ENCODE measurements at regions not wholly inside any gene's neighbourhood (a gene's known extent, or its start where the extent isn't known, plus 50 kb on each side); places are given as distances from the start of the nearest gene placed in this dataset.

DNA sequence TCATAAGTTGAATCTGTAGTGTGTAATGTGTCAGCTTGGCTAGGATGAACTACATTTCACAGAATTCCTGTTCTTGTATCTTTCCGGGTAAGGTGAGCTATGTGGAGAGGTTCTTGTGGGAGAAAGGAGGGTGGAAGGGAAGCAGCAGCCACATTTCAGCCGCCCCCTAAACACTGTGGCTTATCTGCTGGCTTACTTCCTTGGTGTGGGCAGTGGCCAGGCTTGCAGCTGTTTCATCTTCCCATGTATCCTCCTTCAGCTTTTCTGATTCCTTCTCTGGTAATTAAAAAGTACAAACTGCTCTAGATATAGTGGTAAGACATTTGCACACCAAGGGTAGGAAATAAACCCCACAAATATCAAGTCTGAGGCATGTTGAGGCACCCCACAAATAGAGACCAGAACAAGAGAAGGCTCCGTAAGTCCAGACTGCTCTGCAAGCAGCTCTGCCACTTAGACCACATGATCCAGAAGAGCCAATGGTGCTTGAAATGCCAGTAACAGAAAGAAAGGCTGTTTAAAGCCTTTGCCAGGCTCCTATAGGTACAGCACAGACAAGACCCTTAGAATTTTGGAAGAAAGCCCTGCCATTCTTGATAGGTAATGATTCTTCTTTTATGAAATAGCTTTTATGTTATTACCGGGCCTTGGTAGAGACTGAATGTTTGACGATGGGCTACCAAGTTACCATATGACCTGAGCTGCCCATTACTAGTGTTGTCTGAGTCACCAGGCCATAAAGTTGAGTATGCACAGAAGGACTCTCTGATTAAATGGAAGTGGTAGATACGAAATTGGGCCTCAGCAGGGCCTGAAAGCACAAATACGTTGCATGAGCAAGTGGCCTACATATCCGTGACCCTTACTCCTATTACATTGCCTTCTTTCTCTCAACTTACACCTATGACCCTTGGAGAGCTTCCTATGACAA lies 215.0 kb upstream of the SGK1 start:
- TF ChIP-seq EZH2 (IDR thresholded peaks at IDR 0.05) = no peak
- TF ChIP-seq, protein P1, sequence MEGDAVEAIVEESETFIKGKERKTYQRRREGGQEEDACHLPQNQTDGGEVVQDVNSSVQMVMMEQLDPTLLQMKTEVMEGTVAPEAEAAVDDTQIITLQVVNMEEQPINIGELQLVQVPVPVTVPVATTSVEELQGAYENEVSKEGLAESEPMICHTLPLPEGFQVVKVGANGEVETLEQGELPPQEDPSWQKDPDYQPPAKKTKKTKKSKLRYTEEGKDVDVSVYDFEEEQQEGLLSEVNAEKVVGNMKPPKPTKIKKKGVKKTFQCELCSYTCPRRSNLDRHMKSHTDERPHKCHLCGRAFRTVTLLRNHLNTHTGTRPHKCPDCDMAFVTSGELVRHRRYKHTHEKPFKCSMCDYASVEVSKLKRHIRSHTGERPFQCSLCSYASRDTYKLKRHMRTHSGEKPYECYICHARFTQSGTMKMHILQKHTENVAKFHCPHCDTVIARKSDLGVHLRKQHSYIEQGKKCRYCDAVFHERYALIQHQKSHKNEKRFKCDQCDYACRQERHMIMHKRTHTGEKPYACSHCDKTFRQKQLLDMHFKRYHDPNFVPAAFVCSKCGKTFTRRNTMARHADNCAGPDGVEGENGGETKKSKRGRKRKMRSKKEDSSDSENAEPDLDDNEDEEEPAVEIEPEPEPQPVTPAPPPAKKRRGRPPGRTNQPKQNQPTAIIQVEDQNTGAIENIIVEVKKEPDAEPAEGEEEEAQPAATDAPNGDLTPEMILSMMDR (IDR thresholded peaks at IDR 0.05) = no peak

Measured in neural progenitor cell (in vitro differentiated cells).